ENCODE measurements at regions not wholly inside any gene's neighbourhood (a gene's known extent, or its start where the extent isn't known, plus 50 kb on each side); places are given as distances from the start of the nearest gene placed in this dataset.

DNA sequence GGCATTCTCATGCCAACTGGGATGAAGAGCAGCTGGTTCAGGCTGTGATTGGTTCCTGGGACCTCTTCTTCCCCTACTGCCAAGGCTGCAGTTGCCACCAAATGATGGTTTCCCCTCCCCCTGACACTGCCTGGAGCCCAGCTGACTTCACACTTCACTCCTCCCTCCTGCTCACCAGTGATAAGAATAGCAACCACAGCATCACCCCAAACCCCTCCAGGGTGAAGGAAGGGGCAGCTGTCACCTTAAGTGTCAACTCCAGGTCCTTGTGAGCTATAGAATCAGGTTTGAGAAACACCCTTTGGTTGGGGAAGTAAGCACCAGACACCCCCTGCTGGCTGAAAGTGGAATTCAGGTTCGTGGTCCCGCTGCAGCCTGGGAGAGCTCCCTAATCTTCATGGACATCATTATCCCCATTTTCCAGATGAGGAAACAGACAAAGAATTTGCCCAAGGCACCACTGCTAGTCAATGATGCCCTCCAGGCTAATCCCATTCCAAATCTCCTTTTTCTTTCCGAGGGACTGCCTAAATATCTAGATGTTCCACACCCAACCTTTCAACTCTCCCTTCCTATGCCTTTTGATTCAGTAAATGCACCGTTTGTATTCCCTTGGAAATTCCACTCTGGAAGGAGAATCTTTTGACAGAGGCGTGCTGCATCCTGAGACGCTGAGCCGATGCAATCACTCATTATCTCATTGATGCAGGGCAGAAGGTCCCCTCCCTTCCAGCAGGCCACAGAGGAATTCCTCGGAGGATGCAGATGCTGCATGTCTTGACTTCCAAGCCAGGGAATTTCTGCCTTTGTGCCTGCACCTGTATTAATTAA, 50.6 kb upstream of the UQCRFS1 start:
- peak; percentile 5 for DNase-seq

DNA sequence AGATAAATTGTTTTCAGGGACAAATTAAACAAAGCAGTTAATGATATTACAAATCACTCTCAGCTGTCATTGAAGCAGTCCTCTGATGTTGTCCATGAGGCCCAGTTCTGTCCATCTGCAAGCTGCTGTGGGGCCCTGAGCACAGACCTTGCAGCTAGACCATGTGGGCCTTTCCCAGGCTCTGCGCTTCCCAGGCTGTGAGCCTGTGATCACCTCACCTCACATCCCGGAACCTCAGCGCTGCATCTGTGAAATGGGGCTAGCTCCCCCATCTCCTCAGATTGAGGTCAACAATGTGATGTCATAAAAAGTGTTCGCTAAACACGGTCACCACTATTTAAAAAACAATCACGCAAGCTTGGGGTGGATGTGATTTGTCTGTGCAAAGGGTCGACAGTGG, 51.9 kb upstream of the UQCRFS1 start:
- no peak for DNase-seq

DNA sequence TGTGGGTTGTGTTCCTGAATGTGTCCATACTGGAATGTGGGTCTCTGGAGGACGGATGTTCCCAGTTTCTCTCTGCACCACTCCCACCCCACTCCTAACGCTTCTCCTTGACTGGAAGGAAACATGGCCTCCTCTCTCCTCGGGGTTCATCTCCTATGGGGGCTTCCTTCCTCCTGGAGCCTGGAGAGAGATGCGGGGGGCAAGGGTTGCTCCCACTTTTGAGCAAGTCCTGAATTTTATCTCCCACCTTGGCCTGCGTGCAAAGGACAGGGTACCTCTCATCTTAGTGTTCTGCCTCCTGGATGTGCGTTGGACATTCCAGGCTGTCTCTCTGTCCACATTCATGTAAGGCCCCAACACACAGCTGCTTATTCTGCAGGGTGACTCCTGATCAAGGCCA, 52.5 kb upstream of the UQCRFS1 start:
- no peak for DNase-seq

DNA sequence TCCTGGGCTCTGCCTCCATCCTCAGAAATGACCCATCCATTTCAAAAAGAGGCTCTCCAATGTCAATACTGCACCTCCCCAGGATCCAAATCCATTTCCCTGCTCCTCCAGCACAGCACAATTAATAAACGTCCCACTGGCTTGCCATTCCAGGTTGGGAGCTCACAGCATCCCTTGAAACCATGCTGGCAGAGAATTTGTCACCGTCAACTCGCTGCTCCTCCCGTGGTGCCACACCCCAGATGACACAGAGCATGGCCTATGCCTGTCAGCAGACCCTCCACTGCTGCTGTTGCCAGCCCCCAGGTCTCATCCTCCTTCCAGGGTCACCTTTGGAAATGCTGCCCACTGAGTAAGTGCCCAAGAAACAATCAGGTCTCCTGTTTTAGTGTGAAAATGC, 53.0 kb upstream of the UQCRFS1 start:
- no peak for DNase-seq

DNA sequence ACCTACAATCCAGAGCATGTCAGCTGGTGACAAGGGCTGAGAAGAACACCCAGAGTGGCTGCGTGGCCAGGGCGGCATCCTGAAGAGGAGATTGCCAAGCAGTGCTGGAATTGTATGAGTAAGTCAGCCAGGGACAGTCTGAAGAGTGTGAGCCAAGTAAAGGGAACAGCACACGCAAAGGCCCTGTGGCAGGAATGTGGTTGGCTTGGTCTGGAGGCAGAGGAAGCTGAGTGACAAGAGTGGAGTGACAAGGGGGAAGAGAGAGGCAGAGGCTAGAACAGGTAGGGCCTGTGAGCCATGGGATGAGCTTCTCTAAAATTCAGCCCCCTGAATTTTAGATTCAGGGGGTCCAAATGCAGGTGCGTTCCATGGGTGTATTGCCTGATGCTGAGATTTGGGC, 53.7 kb upstream of the UQCRFS1 start:
- DNase-seq = no peak

DNA sequence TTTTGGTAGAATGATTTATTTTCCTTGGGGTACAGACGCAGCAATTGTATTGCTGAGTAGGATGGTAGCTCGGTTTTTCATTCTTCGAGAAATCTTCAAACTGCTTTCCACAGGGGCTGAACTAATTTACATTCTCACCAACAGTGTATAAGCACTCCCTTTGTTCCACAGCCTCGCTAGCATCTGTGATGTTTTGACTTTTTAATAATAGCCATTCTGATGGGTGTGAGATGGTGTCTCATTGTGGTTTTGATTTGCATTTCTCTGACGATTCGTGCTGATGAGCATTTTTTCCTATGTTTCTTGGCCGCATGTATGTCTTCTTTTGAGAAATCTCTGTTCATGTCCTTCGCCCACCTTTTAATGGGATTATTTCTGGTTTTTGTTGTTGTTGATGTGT, 54.8 kb upstream of the UQCRFS1 start:
- DNase-seq = no peak

DNA sequence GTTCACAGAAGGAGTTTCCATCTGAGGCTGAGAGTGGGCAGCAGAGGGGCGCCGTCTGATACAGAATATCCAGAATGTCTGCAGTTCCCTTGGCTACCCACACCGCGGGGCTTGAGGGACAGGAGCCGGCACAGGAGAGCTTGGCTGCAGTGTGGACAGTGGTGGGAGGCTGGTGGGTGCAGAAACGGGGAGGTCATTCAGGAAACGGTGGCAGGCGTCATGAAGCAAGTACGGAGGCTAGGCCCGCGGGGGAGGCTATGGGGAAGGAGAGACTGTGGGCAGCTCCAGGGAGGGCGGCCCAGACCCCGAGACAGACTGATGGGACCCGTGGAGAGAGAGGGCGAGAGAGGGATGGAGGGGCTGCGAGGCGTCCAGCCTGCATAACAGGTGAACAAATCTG, 55.2 kb upstream of the UQCRFS1 start:
- no peak for DNase-seq

DNA sequence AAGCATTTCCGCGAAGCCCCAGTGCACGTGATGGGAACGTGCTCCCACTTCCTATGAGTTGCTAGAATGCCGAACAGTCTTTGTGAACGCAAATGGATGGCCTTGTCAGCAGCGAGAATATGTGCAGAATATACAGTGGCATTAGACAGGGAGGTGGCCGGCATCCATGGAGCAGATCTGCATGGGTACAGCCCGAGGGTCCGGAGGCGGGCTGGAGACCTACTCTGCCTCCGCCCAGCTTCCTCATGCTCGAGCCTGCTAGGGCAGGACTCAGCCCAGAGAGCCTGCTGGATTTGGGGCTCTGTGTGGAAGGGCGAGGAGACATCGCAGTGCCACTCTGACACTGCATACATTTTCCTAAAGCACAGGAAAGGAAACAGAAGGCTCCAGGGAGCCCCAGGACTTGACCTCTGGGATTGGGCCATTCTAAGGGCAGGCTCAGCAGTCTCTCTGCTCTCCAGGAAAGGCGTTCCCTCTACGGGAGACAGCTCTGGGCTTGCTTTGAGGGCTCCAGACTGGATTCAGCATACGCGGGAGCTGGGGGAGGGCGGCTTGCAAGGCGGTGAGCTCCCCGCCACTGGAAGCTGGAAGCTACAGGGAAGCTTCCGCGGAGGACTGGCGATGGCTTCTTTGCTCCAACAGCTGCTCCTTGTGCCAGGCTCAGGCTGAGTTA, 55.9 kb upstream of the UQCRFS1 start:
- DNase-seq = no peak

DNA sequence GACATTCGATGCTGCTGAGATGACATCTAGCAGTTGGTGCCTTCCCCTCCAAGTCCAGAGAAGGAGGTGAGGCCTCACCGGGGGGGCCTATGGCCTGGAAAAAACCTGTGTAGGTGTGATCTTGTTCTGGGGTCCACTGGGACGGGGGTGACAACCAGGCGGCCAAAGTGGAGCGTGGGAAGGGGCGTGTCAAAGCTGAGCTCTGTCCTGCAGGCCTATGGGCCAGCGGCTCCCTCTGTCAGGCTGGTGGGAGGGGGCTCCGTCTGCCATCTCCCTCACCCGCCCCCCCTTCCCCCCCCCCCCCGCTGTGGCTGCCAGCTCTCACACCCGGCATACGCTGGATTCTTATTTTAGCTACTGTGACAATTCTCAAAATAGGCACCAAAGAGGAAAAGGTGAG, 56.7 kb upstream of the UQCRFS1 start:
- no peak for DNase-seq

DNA sequence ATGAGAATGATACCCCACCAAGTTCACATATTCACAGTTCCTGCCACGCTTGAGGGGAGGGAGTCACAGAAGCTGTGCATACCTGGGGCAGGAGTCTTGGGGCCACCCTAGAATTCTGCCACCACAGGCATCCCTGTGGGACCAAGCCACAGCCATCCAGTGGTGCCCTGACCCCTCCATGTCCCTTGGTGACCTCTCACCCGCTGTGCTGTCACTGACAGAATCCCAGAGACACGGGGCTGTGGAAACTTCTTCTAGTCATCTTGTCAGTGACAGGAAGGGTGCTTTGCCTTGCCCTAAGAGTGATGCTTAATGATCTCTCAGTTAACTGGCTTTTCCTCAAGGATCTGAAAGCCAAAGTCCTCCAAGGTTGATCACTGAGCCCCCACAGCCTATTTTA, 58.4 kb upstream of the UQCRFS1 start:
- no peak for DNase-seq

DNA sequence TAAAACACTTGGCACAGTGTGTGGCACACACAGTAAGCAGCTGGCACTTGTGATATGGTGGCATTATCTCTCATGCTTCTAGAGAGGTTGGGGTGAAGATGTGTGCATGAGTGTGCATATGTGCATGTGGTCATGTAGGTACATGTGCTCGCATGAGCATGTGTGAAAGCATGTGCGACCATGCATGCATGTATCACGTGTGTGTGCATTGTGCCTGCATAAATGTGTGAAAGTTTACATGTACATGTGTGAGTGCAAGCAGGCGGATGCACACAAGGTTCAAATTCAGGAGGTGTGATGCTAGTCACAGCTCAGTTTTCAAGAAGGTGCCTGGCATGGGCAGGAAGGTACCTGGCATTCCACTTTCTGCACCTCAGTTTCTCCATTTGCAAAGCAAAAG, 59.0 kb upstream of the UQCRFS1 start:
- no peak for DNase-seq

DNA sequence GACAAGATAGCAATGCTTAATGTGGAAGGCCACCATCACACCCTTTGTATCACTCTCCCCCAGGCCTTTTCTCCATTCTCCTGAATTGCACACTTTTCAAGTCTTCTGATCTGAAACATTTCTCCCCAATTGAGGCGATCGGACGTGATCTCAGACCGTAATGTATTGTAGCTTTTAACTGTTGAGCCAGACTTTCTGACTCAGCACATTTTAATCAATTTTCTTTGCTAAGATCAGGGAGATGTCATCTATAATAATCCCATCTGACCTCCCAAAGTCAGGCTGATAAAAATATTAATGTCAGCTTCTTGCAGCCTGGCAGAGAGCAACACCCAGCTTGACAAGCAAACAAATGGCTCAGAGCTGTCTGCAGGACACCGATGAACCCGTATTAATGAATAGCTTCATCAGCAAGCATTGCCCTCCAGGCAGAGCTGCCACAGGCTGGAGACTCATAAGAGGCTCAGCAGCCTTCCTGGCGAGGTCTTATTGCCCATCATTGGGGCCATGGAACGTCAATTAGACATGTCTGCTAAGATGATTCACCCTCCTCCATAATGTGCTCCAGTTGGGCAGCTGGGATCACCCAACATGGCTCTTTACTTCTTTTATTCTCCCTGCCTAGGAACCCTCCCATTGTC, 60.2 kb upstream of the UQCRFS1 start:
- no peak for DNase-seq

DNA sequence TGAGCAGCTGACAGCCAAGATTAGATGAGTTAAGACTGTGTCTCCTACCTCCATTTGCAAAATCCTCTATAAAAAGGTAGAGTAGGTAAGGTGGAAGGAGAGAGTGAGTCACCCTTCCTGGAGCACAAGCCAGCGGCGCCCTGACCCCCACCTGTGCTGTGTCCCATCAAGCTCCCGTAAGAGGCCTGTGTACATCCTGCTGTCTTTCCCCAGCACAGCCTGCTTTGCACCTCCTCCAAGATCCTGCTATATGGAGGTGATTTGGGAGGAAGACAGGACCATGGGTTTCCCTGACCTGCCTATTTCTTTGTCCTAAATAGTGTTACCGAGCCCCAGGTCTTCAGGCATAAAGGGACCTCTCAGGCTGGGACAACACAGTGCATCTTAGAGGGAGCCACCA, 62.3 kb upstream of the UQCRFS1 start:
- no peak for DNase-seq

DNA sequence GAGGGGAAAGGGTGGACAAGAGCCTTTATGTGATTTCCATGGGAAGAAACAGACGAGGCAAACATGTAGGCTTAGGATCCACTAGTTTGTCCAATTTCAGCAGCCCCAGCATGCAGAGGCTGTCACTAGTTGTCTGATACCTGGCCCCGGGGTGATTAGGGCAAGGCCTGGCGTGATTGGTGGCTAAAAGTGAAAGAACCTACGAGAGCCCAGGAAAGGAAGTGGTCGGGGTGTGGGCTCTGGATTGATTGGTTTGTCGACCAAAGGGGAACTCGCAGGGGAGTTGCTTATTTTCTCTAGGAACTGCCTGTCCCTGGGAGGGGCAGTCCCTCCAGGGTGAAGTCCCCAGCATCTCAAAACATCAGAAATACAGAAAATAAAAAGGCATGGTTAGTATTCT, 64.2 kb upstream of the UQCRFS1 start:
- DNase-seq = no peak

DNA sequence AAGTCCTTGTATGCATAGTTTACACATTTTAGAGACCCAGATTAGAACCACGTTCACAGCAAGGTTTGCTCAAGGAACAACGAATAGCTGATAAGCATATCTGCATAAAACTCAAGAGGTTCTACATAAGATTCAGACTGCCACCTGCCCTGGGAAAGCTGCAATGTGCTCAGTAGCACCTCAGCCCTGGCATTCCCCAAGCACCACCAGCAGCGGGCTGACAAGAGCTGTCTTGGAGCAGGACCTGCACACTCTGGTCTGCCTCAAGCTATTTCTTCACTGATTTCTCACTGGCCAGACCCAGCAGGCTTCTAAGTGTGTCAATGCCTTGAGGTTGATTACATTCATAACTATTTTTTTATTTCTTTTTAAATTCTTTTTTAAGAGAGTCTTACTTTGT, 65.8 kb upstream of the UQCRFS1 start:
- no peak for DNase-seq

DNA sequence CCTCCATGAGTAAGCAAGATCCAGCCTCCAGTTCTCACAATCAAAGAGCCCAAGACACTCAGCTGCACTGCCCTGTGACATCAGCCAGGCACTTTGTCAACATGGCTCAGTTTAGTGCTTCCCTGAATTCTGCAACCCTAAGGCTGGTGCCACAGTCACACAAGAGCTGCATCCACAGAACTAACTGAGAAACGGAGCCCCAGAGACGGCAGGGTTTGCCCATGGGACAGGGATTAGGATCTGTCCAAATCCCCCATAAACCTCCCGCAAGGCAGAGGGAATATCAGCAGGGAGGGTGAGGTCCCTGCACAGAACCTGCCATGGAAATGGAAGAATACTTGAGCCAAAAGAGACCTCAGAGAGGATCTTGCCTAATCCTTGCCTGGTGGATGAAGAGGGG, 70.4 kb upstream of the UQCRFS1 start:
- no peak for DNase-seq

DNA sequence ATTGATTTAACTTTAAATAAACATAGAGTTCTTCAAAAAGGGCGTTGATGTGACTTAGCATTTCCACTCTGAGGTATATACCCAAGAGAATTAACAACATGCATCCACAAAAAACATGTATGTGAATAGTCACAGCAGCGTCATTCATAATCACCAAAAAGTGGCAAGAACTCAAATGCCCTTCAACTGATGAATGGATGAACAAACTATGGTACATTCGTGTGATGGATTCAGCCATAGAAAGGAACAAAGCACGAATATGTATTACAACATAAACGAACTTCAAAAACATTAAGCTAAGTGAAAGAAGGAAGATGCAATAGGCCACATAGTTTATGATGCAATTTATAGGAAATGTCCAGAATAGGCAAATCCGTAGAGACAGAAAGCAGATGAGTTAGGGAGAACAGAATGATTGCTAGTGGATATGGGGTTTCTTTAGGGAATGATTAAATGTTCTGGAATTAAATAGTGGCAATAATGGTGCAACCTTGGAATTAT, 72.3 kb upstream of the UQCRFS1 start:
- DNase-seq = no peak

DNA sequence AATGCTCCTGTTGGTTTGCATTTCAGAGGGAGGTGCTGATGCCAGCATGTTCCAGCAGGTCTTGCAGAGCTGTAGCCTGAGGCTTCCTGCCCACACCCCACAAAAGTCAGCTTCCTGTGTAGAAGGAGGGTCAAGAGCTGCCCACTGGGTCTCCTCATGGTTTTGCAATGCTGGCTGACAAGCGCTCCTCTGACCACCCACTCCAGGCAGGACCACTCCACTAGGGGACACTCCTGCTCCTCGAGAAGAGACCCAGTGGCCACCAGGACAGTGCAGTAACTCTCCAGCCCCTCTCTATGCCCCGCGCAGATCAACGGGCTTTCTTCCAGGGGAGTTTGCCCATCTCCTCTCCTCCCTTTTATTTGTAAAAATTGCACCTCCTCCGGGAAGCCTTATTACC, 72.9 kb upstream of the UQCRFS1 start:
- DNase-seq = peak; percentile 4

DNA sequence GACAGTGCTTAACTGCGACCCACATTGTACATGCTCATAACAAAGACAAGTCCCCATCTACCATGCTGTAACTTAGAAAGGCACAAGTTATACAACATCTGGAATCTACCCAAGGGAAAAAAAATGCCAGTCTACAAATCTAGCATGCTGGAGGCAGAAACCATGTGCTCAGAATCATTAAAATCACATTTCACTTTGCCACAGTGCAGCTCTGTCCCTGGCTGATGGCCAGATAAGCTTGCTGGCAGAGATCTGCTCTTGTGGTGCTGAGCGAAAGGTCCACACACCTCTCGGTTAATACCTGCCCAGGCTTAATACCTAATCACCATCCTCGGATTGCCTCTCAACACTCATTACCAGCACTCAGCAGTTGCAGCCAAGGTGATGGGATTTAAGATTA, 74.1 kb upstream of the UQCRFS1 start:
- peak; percentile 94 for DNase-seq

DNA sequence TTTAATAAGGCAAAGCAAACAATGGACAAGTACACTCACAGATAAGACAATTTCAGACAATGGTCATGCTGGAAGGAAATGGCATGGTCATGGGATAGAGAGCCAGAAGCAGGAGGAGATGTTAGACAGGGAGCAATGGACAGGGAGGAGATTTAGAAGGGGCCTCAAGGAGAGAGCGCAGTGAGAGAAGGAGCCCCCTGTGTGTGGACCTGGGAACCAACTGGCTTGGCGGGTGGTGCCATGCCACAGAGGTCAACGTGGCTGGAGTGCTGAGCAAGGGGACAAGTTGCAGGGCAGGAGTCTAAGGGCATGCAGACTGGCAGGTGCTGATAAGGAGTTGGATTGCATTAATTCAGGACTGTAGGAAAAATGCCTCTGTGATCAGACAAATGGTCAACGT, 75.3 kb upstream of the UQCRFS1 start:
- DNase-seq = no peak

DNA sequence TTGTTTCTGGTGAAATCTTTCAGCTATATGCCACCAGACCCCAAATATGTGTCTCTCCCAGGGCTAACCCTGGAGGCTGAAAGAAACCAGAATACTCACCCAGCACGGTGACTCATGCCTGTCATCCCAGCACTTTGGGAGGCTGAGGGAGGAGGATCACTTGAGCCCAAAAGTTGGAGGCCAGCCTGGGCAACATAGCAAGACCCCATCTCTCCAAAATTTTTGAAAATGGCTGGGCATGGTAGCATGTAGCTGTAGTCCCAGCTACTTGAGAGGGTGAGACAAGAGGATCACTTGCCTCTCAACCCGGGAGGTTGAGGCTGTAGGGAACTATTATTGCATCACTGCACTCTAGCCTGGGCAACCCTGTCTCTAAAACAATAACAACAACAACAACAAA, 76.1 kb upstream of the UQCRFS1 start:
- no peak for DNase-seq

DNA sequence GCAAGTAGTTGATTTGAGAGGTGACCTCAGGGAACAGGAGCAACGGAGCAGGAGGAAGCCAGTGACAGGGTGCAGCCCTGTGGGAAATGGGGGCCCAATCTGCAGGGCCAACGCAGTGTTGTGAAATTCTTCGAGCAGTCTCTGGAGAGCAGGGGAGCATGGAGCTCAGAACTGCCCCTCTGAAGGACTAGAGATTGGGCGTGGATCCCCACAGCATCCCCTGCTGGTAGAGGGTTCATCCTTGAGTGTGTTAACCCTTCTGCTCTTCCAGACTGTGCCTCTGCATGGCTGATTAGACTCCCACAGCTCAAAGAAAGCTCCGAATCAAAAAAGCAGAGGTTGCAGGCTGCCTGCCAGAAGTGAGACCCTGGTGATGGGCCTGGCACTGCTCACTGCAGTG, 77.9 kb upstream of the UQCRFS1 start:
- DNase-seq = no peak

DNA sequence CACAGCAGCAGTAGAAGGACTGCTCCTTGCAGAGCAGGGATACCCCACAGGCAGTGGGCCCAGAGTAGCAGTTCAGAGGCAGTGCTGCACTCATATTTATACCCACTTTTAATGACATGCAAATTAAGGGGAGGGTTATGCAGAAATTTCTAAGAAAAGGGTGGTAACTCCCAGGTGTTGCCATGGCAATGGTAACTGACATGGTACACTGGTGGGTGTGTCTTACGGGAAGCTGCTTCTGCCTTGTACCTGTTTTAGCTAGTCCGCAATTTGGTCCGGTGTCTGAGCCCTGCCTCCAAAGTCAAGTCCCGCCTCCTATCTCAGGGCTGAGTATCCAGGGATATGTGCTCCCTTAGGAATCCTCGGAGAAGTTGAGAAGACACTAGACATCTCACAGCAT, 79.2 kb upstream of the UQCRFS1 start:
- no peak for DNase-seq

DNA sequence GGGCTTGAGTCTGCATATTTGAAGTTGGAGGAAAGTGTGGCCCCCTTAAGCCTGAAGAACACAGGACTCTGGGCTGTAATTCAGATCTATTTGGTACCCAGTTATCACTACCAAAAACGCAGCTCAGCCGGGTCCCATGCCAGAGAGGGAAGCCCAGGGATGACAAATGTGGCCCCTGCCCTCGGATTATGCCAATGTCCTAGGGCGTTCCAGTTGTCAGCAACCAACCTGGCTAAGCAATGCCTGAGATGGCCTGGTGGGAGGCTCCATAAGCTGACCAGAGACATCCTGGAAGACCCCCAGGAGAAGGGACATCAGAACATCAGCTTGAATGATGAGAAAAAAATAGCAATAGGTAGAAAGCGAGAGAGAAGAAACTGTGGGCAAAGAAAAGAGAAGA, 79.6 kb upstream of the UQCRFS1 start:
- no peak for DNase-seq
